CD4-positive, alpha-beta T cell (primary cell): ENCODE measurements at regions not wholly inside any gene's neighbourhood (a gene's known extent, or its start where the extent isn't known, plus 50 kb on each side); places are given as distances from the start of the nearest gene placed in this dataset.

Source experiments
- ATAC-seq: fragments of 200-7000 bp; cut with Tn5 transposase; one replicate; pipeline ENCODE4 v1.10.0; 2022; ENCODE audit warnings: mild to moderate bottlenecking; ENCODE audit not compliant: poor library complexity
- CTCF ChIA-PET: fragments of 350-600 bp; sonication (Branson Sonifier 250); formaldehyde crosslinking; loops from one replicate; lab custom pipeline; 2021; ENCODE audit warnings: antibody characterized with exemption, inconsistent platforms; lab: Charles Lee
- POLR2A ChIA-PET: fragments of 350-600 bp; sonication (Branson Sonifier 250); formaldehyde crosslinking; loops from one replicate; lab custom pipeline; 2021; ENCODE audit warnings: antibody characterized with exemption, inconsistent platforms; lab: Charles Lee
- DNase-seq, 14 experiments: peaks; one replicate each; pipeline ENCODE4 v3.0.0-alpha.2; 2013 to 2020; ENCODE audit warnings: mixed read lengths in 2 of 14
- H3K27ac ChIP-seq, 2 donors: one replicate each; pipeline versions ENCODE4 v1.5.1 to v1.7.0; 2013; ENCODE audit warnings: low read length in 2 of 2, low read depth in 1 of 2, mild to moderate bottlenecking in 1 of 2
- H3K27me3 ChIP-seq, 2 experiments: 1 replicate in 1 of 2; 2 replicates in 1 of 2; pipeline versions ENCODE4 v1.6.1 to v1.7.0; 2013; ENCODE audit warnings: low read length in 2 of 2, control low read depth in 1 of 2, mild to moderate bottlenecking in 1 of 2, moderate library complexity in 1 of 2; ENCODE audit not compliant: insufficient read depth in 2 of 2, control insufficient read depth in 1 of 2
- H3K36me3 ChIP-seq: one replicate; pipeline ENCODE4 v1.6.1; 2013; ENCODE audit warnings: low read length, control low read depth; ENCODE audit not compliant: insufficient read depth
- H3K4me1 ChIP-seq: one replicate; pipeline ENCODE4 v1.6.1; 2013; ENCODE audit warnings: low read length, control low read depth; ENCODE audit not compliant: insufficient read depth
- H3K4me3 ChIP-seq: one replicate; pipeline ENCODE4 v1.5.1; 2013; ENCODE audit warnings: mild to moderate bottlenecking, low read length, moderate library complexity
- H3K9me3 ChIP-seq, 2 experiments: 1 replicate in 1 of 2; 2 replicates in 1 of 2; pipeline versions ENCODE4 v1.6.1 to v1.7.0; 2013; ENCODE audit warnings: low read length in 2 of 2, mild to moderate bottlenecking in 2 of 2, control low read depth in 1 of 2, moderate library complexity in 1 of 2; ENCODE audit not compliant: control insufficient read depth in 1 of 2, insufficient read depth in 1 of 2
- H3K27ac Mint-ChIP-seq: one replicate; pipeline ENCODE4 v1.8.0; 2020; ENCODE audit warnings: mixed read lengths
- H3K27me3 Mint-ChIP-seq: one replicate; pipeline ENCODE4 v1.8.0; 2021; ENCODE audit warnings: mixed read lengths
- H3K36me3 Mint-ChIP-seq: one replicate; pipeline ENCODE4 v1.8.0; 2021; ENCODE audit warnings: low read depth, mixed read lengths
- H3K4me1 Mint-ChIP-seq: one replicate; pipeline ENCODE4 v1.8.0; 2021; ENCODE audit warnings: low read depth, mixed read lengths
- H3K4me3 Mint-ChIP-seq: one replicate; pipeline ENCODE4 v1.8.0; 2020; ENCODE audit warnings: mild to moderate bottlenecking, mixed read lengths
- H3K9me3 Mint-ChIP-seq: one replicate; pipeline ENCODE4 v1.8.0; 2020; ENCODE audit warnings: mixed read lengths
- intact Hi-C, 2 experiments: fragments of 100-400 bp; cut with DNase I in 1 of 2; cut with micrococcal nuclease in 1 of 2; formaldehyde crosslinking; loops; one replicate each; pipeline versions ENCODE4 v1.15.1 to v1.9.0; 2023 to 2025; cut with DNase I, micrococcal nuclease
- TF ChIP-seq, protein P1 (sequence below): fragments of 200-600 bp; IDR thresholded peaks from one replicate; pipeline ENCODE4 v1.8.0; 2022; ENCODE audit warnings: antibody characterized with exemption, mild to moderate bottlenecking

DNA sequence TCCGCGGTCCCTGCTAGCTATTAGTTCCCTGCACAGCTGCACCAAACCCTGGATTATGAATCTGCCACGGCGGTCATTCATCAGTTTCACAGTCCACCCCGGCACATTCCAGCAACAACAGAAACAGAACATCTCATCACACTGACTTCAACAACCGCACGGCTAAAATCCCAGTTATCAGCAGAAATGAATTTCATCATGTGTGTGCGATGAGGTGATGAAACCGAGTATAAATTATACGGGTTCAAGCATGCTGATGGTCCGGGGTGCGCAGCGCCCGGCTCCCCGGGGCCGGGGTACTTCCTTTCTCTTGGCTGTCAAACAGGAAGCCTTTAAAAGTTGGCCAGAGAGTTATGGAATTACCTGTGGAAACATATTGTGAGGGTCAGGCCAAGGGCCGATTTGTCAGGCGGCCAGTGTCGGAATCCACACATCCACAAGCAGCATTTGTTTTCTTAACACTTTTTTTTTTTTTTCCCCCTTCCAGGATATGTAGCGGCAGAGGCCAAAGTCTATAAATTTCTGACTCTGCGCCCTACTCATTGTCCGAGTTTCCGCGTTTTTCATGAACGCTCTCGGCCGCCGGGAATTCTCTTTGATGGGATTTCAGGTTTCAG, 420.9 kb upstream of the MGMT start:
- H3K4me1 Mint-ChIP-seq = peaks cover 14% of the 10 kb centered on the region
- ATAC-seq (no peak), DNase-seq (no peak)
- Histone ChIP-seq H3K27me3 (peaks cover 2 to 3% of the 10 kb centered on the region in 2 experiments), H3K27ac (no peak overlapping the region), H3K4me1 (no peaks in the 10 kb centered on the region), H3K4me3 (no peak overlapping the region), H3K9me3 (peaks cover 0 to 25% of the 10 kb centered on the region in 2 experiments), H3K36me3 (no peaks in the 10 kb centered on the region)
- intact Hi-C loops = no loop called here
- H3K36me3 Mint-ChIP-seq = no peaks in the 10 kb centered on the region
- ChIA-PET POLR2A (no interaction called here), CTCF (no interaction called here)
- H3K9me3 Mint-ChIP-seq = no peaks in the 10 kb centered on the region
- TF ChIP-seq, protein P1, sequence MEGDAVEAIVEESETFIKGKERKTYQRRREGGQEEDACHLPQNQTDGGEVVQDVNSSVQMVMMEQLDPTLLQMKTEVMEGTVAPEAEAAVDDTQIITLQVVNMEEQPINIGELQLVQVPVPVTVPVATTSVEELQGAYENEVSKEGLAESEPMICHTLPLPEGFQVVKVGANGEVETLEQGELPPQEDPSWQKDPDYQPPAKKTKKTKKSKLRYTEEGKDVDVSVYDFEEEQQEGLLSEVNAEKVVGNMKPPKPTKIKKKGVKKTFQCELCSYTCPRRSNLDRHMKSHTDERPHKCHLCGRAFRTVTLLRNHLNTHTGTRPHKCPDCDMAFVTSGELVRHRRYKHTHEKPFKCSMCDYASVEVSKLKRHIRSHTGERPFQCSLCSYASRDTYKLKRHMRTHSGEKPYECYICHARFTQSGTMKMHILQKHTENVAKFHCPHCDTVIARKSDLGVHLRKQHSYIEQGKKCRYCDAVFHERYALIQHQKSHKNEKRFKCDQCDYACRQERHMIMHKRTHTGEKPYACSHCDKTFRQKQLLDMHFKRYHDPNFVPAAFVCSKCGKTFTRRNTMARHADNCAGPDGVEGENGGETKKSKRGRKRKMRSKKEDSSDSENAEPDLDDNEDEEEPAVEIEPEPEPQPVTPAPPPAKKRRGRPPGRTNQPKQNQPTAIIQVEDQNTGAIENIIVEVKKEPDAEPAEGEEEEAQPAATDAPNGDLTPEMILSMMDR = no peak
- H3K27ac Mint-ChIP-seq = no peak overlapping the region
- peaks cover 15% of the 10 kb centered on the region for H3K27me3 Mint-ChIP-seq
- H3K4me3 Mint-ChIP-seq = no peak overlapping the region

DNA sequence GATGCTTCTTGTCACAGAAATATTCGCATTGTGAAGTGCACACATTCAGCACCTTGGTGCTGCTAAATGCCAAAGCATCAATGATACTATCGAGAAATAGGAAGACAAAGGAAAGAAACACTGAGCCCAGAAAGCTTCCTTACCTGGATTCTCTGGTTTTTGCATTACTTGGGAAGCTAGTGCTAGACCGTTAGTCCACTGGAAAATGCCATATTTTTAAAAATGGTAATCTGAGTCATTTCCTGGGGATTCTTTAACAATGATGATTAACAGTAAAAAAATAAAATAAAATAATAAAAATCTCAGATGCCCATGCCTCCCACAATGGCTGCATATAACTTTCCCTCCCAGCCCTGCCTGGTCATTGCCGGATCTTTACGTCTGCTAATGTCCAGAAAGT, 420.1 kb upstream of the MGMT start:
- Mint-ChIP-seq H3K27ac (no peak overlapping the region), H3K27me3 (peaks cover 15% of the 10 kb centered on the region), H3K4me1 (peaks cover 14% of the 10 kb centered on the region), H3K36me3 (no peaks in the 10 kb centered on the region), H3K4me3 (no peak overlapping the region), H3K9me3 (no peaks in the 10 kb centered on the region)
- TF ChIP-seq, protein P1 = no peak
- intact Hi-C loops = no loop called here
- Histone ChIP-seq H3K27me3 (peaks cover 2 to 3% of the 10 kb centered on the region in 2 experiments), H3K4me1 (no peaks in the 10 kb centered on the region), H3K4me3 (no peak overlapping the region), H3K27ac (no peak overlapping the region), H3K9me3 (peaks cover 0 to 23% of the 10 kb centered on the region in 2 experiments), H3K36me3 (no peaks in the 10 kb centered on the region)
- DNase-seq = no peak
- ChIA-PET POLR2A (no interaction called here), CTCF (no interaction called here)
- ATAC-seq = no peak

DNA sequence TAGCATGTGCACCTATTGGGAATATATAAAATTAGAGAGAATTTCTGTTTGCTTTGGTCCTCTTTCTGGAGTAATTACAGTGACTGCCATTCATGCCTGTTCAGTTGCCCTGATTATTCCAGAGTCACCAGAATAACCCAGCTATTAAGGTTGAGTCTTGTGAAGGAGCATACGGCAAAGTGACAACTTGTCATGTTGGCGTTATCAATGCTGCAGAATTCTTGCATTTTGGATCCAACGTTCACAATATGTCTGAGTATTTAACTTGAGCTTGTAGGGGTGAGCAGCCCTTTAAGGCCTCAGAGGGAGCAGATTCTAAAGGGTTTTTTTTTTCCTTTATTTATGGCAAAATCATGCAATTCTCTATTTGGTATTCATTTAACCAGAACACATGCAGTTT, 419.4 kb upstream of the MGMT start:
- Mint-ChIP-seq H3K27me3 (peaks cover 11% of the 10 kb centered on the region), H3K27ac (no peak overlapping the region), H3K4me3 (no peak overlapping the region), H3K9me3 (no peaks in the 10 kb centered on the region), H3K36me3 (no peaks in the 10 kb centered on the region), H3K4me1 (peaks cover 12% of the 10 kb centered on the region)
- Histone ChIP-seq H3K27me3 (peaks cover 2 to 3% of the 10 kb centered on the region in 2 experiments), H3K27ac (no peak overlapping the region), H3K9me3 (peaks cover 0 to 22% of the 10 kb centered on the region in 2 experiments), H3K36me3 (no peaks in the 10 kb centered on the region), H3K4me3 (no peak overlapping the region), H3K4me1 (no peaks in the 10 kb centered on the region)
- TF ChIP-seq, protein P1 = no peak
- DNase-seq (no peak), ATAC-seq (no peak)
- CTCF ChIA-PET = no interaction called here
- POLR2A ChIA-PET = no interaction called here
- intact Hi-C loops = no loop called here
